ENCODE measurements at regions not wholly inside any gene's neighbourhood (a gene's known extent, or its start where the extent isn't known, plus 50 kb on each side); places are given as distances from the start of the nearest gene placed in this dataset.

DNA sequence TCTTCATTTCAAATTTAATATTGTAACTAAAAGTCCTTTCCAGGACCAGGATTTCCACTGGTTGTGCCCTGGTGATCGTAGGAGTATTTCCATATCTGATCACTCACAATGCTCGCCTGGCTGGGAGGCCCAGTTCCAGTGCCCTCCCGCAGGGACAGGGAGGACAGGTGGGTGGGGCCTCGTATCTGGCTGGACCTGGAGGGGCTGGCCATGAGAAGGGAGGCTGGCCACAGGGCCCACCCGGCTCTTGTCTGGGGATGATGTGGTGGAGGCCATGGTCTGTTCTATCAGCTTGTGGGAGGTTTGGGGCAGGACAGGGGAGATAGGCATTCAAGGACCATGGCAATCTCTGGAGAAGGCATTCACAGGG is 286.4 kb downstream of the GADD45G start:
- Histone ChIP-seq H3K27ac (peak overlapping the region; percentile 31 to 41), H3K9me3 (no peaks in the 10 kb centered on the region), H3K27me3 (no peaks in the 10 kb centered on the region), H3K36me3 (no peaks in the 10 kb centered on the region), H3K4me1 (peaks cover 0 to 14% of the 10 kb centered on the region in 2 donors), H3K4me3 (no peak overlapping the region)
- intact Hi-C loops (cut with DNase I), result no loop called here
- TF ChIP-seq, protein P1, sequence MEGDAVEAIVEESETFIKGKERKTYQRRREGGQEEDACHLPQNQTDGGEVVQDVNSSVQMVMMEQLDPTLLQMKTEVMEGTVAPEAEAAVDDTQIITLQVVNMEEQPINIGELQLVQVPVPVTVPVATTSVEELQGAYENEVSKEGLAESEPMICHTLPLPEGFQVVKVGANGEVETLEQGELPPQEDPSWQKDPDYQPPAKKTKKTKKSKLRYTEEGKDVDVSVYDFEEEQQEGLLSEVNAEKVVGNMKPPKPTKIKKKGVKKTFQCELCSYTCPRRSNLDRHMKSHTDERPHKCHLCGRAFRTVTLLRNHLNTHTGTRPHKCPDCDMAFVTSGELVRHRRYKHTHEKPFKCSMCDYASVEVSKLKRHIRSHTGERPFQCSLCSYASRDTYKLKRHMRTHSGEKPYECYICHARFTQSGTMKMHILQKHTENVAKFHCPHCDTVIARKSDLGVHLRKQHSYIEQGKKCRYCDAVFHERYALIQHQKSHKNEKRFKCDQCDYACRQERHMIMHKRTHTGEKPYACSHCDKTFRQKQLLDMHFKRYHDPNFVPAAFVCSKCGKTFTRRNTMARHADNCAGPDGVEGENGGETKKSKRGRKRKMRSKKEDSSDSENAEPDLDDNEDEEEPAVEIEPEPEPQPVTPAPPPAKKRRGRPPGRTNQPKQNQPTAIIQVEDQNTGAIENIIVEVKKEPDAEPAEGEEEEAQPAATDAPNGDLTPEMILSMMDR (IDR thresholded peaks at IDR 0.05), result no peak
- no peak for DNase-seq (ENCODE audit: low spot score in 2 of 2)

DNA sequence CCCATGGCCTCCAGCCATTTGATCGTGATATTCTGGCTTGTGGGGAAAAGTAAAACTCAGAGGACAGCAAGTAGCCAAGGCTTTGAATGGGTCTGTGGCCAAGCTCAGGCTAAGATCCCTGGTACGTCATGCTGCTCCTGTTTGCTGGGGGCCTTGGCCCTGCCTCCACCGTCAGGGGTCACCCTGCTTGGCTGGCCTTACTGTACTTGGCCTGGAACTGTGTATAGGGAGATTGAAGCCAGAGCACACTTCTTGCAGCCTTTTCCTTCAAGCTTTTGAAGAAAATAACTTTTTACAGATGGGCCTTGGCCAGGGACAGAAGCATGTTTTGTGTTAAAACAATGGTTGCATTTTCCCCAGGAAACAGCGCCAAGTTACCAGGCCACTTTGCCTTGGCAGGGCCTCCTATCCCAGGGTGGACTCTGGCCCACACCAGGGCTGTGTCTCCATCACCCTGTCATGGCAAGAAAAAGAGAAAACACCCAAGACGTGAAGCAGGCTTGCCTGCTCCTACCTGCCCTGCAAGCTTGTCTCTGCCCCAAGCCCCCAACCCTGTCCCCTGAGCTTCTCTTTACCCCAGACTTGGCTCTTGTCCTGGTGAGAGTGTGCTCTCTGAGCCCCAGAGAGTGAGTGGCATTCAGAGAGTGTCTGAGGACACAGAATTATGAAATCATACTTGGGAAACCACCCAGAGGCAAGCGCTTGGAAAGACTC is 286.9 kb downstream of the GADD45G start:
- peaks cover 0 to 14% of the 10 kb centered on the region in 2 donors for H3K4me1 ChIP-seq
- H3K36me3 ChIP-seq, result no peaks in the 10 kb centered on the region
- no peaks in the 10 kb centered on the region for H3K27me3 ChIP-seq
- H3K4me3 ChIP-seq, result no peak overlapping the region
- H3K9me3 ChIP-seq, result no peaks in the 10 kb centered on the region
- peak overlapping the region; percentile 31 to 41 for H3K27ac ChIP-seq
- DNase-seq (ENCODE audit: low spot score in 2 of 2), result no peak
- intact Hi-C loops (cut with DNase I), result no loop called here
- TF ChIP-seq, protein P1 (IDR thresholded peaks at IDR 0.05), result no peak

DNA sequence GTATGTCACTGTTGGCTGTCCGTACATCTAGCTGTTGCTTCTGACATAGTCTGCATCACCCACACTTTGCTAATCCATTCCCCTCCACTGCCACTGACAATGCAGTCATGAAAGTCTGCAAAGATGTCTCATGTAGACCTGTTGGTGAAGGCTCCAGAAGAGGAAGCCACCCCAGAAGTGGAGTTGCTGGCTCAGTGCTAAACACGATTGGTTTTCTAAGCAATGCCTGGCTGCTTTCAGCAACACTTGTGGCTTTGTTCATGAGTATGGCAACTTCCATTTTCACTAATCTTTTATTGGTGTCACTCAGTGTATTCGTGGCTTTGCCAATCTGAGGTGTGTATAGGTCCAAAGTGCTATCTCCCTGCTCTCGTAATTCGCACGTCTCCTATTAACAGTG is 288.1 kb downstream of the GADD45G start:
- TF ChIP-seq, protein P1 (IDR thresholded peaks at IDR 0.05), result no peak
- H3K36me3 ChIP-seq, result no peaks in the 10 kb centered on the region
- intact Hi-C loops (cut with DNase I), result no loop called here
- H3K27me3 ChIP-seq, result no peaks in the 10 kb centered on the region
- no peak overlapping the region for H3K27ac ChIP-seq
- no peak overlapping the region for H3K4me3 ChIP-seq
- H3K4me1 ChIP-seq, result peaks cover 0 to 14% of the 10 kb centered on the region in 2 donors
- no peak for DNase-seq (ENCODE audit: low spot score in 2 of 2)
- H3K9me3 ChIP-seq, result no peaks in the 10 kb centered on the region

DNA sequence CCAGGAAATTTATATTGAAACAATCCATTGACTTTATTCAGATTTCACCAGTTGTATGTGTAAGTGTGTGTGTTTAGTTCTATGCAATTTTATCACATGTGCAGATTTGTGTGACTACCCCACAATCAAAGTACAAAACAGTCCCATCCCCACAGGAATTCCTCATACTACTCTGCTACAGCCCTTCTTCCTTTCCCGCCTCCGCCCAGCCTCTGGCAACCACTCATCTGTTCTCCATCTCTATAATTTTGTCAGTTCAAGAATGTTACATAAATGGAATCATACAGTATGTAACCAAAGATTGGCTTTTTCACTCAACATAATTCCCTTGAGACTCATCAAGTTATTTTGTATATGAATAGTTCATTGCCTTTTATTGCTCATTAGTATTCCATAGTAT is 289.1 kb downstream of the GADD45G start:
- Histone ChIP-seq H3K4me3 (no peak overlapping the region), H3K27ac (no peak overlapping the region), H3K4me1 (peaks cover 0 to 14% of the 10 kb centered on the region in 2 donors), H3K36me3 (no peaks in the 10 kb centered on the region), H3K27me3 (no peaks in the 10 kb centered on the region), H3K9me3 (no peaks in the 10 kb centered on the region)
- no peak for DNase-seq (ENCODE audit: low spot score in 2 of 2)
- TF ChIP-seq, protein P1 (IDR thresholded peaks at IDR 0.05), result no peak
- intact Hi-C loops (cut with DNase I), result no loop called here

DNA sequence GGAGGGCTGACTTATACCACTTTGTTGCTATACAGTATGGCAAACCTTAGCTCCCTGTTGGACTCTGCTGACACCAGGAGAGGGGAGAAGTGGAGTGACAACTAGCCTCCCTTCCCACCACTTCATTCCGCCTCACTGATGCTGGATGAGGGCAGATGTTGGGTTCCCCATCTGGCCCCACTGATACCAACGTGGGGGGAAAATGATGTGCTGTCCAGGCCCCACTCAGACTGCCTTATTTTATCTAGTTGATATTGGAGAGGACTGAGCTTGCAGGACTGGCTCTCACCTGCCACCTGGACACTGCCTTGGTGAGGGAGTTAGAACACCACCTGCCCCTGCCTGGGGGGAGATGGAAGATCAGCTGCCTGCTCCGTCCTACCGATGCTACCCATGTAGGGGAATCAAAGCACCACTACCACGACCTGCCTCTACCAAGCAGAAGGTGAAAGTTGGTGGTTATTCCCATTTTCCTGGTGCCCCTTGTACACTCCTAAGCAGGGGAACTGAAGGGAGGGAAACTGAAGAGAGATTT is 292.1 kb downstream of the GADD45G start:
- Histone ChIP-seq H3K9me3 (no peaks in the 10 kb centered on the region), H3K27me3 (no peaks in the 10 kb centered on the region), H3K36me3 (no peaks in the 10 kb centered on the region), H3K4me1 (peaks cover 0 to 2% of the 10 kb centered on the region in 2 donors), H3K27ac (no peak overlapping the region), H3K4me3 (no peak overlapping the region)
- DNase-seq (ENCODE audit: low spot score in 2 of 2), result no peak
- intact Hi-C loops (cut with DNase I), result no loop called here
- TF ChIP-seq, protein P1 (IDR thresholded peaks at IDR 0.05), result no peak

Data from ascending aorta (tissue), 2 donors.